Ishikawa (cell line): ENCODE measurements at regions not wholly inside any gene's neighbourhood (a gene's known extent, or its start where the extent isn't known, plus 50 kb on each side); places are given as distances from the start of the nearest gene placed in this dataset.

Source experiments
- CEBPB ChIP-seq: IDR thresholded peaks from 2 replicates; pipeline ENCODE4 v1.6.1; 2012
- CREB1 ChIP-seq: IDR thresholded peaks from 2 replicates; pipeline ENCODE4 v1.6.1; 2012; ENCODE audit warnings: low read depth
- EGR1 ChIP-seq: IDR thresholded peaks from 2 replicates; pipeline ENCODE4 v1.6.1; 2012
- EP300 ChIP-seq: IDR thresholded peaks from 2 replicates; pipeline ENCODE4 v1.6.1; 2012; ENCODE audit warnings: borderline replicate concordance
- FOXM1 ChIP-seq: IDR thresholded peaks from 2 replicates; pipeline ENCODE4 v1.6.1; 2012; ENCODE audit warnings: low read depth, borderline replicate concordance
- NFIC ChIP-seq: IDR thresholded peaks from 2 replicates; pipeline ENCODE4 v1.6.1; 2012
- RAD21 ChIP-seq: IDR thresholded peaks from 2 replicates; pipeline ENCODE4 v1.6.1; 2012; ENCODE audit warnings: low read depth
- TAF1 ChIP-seq: IDR thresholded peaks from 2 replicates; pipeline ENCODE4 v1.6.1; 2012; ENCODE audit warnings: low read depth, mild to moderate bottlenecking
- TCF12 ChIP-seq: IDR thresholded peaks from 2 replicates; pipeline ENCODE4 v1.6.1; 2012; ENCODE audit warnings: low read depth
- TEAD4 ChIP-seq: IDR thresholded peaks from 2 replicates; pipeline ENCODE4 v1.6.1; 2012
- YY1 ChIP-seq: IDR thresholded peaks from 2 replicates; pipeline ENCODE4 v1.6.1; 2012; ENCODE audit warnings: low read depth
- ZBTB7A ChIP-seq: IDR thresholded peaks from 2 replicates; pipeline ENCODE4 v1.6.1; 2012; ENCODE audit warnings: low read depth
- TF ChIP-seq, protein P1 (sequence below): IDR thresholded peaks from 2 replicates; pipeline ENCODE4 v1.6.1; 2012
- TF ChIP-seq, protein P2 (sequence below): IDR thresholded peaks from 2 replicates; pipeline ENCODE4 v1.6.1; 2012
- TF ChIP-seq, protein P3 (sequence below): IDR thresholded peaks from 2 replicates; pipeline ENCODE4 v1.6.1; 2012; ENCODE audit warnings: low read depth, mild to moderate bottlenecking

DNA sequence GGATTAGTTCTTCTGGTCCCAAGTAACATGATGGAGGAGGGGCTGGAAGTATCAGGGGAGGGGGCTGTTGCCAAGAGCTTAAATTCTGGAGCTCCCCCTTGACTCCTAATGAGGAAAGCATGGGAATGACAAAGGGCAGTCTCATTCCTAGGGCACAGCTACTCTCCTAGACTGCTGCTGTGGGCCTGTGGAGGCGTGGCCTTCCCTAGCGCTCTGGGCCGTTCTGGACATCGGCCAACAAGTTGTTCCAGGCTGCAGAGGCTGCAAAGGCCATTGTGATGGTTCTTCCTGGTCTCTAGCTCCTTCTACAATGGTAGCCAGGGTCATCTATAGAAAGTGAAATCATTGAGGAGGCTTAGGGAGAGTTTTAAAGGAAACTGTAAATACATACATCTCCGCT is 916.6 kb downstream of the DIAPH3 start:
- peak; percentile 35; the same call in 1 of the 2 replicates for TF ChIP-seq NFIC
- no peak for TF ChIP-seq CEBPB
- TF ChIP-seq TAF1 = no peak
- TF ChIP-seq ZBTB7A = no peak
- TF ChIP-seq CREB1 = no peak
- no peak for TF ChIP-seq RAD21
- TF ChIP-seq, protein P1, sequence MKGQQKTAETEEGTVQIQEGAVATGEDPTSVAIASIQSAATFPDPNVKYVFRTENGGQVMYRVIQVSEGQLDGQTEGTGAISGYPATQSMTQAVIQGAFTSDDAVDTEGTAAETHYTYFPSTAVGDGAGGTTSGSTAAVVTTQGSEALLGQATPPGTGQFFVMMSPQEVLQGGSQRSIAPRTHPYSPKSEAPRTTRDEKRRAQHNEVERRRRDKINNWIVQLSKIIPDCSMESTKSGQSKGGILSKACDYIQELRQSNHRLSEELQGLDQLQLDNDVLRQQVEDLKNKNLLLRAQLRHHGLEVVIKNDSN = no peak

DNA sequence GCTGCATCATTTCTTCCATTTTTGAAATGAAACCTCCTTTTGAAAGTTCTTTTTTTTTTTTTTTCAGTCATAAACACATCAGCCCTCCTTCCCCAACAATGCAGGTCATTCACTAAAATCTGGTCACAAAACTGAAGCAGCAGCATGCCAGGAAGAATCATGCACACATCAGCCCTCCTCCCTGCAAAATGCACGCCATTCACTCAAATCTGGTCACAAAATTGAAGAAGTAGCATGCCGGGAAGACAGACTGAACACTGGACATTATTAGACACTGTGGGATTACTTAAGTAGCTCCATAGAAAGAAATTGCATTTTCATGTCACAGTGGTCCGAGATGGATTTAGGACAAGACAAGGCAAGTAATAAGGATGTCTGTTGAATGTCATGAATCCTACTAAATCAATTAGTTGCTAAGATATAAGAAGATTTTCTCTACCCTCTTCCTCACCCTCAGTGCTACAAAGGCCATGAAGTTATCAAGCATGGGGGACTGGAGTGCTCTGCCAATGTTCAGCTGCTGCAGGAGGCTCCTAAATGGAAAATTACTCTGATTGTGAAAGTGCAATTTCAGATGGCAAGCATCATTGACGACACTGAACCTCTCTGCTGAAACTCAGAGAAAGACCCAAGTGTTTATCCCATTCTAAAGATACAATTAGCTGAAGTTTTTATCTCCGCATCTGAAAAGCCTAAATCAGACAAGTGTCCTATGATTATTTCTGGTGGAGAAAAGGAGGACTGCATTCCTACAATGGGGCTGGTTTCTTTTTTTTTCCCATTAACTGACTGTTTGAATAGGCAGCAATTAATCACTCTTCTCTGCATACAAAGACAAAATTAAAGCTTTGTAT is 913.2 kb downstream of the DIAPH3 start:
- TF ChIP-seq ZBTB7A (no peak), NFIC (no peak), TAF1 (no peak), FOXM1 (no peak), YY1 (no peak), TCF12 (no peak), CREB1 (no peak), TEAD4 (no peak), RAD21 (no peak)
- TF ChIP-seq, protein P1 = no peak
- TF ChIP-seq, protein P2, sequence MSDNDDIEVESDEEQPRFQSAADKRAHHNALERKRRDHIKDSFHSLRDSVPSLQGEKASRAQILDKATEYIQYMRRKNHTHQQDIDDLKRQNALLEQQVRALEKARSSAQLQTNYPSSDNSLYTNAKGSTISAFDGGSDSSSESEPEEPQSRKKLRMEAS = no peak

DNA sequence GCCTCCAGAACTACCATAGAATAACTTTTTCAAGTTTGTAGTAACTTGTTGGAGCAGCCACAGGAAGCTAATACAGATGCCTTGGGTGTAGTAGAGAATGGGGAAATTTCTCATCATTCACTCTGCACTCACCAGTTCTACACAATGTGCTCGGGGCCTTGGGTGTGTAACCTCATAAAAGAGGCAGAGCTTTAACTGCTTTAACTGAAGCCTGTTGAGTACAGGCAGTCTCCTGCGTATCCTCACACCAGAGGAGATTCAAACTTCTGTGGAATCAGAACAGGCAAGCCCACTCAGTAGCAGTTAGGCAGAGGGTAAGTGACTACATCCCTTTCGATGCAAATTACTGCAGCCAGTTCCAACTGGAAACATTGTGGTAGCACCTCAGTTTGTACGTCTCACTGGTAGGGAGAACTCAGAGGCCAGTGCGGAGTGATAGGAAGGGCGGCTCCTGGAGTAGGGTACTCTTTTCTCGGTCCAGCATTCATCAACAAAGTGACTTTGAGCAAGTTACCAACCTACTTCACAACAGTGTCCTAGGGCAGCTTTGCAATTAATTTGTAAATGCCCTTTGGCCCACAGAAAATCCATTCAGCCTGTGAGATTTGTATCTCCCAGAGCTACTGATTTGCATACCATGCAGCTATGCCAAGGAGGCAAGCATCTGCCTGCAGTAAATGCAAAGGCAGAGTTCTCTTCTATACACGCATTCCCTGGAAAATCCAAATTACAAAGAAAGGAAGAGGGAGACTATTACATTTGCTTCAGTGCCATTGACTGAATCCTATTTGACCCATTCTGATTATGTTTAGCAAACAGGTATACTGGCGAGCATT is 904.3 kb downstream of the DIAPH3 start:
- TF ChIP-seq, protein P1 = no peak
- TF ChIP-seq YY1 (no peak), FOXM1 (no peak), ZBTB7A (no peak), EGR1 (no peak), EP300 (no peak), CEBPB (no peak), RAD21 (no peak), TAF1 (no peak), NFIC (no peak), TCF12 (no peak), TEAD4 (no peak)
- TF ChIP-seq, protein P2 = no peak
- TF ChIP-seq, protein P3, sequence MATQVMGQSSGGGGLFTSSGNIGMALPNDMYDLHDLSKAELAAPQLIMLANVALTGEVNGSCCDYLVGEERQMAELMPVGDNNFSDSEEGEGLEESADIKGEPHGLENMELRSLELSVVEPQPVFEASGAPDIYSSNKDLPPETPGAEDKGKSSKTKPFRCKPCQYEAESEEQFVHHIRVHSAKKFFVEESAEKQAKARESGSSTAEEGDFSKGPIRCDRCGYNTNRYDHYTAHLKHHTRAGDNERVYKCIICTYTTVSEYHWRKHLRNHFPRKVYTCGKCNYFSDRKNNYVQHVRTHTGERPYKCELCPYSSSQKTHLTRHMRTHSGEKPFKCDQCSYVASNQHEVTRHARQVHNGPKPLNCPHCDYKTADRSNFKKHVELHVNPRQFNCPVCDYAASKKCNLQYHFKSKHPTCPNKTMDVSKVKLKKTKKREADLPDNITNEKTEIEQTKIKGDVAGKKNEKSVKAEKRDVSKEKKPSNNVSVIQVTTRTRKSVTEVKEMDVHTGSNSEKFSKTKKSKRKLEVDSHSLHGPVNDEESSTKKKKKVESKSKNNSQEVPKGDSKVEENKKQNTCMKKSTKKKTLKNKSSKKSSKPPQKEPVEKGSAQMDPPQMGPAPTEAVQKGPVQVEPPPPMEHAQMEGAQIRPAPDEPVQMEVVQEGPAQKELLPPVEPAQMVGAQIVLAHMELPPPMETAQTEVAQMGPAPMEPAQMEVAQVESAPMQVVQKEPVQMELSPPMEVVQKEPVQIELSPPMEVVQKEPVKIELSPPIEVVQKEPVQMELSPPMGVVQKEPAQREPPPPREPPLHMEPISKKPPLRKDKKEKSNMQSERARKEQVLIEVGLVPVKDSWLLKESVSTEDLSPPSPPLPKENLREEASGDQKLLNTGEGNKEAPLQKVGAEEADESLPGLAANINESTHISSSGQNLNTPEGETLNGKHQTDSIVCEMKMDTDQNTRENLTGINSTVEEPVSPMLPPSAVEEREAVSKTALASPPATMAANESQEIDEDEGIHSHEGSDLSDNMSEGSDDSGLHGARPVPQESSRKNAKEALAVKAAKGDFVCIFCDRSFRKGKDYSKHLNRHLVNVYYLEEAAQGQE = no peak

DNA sequence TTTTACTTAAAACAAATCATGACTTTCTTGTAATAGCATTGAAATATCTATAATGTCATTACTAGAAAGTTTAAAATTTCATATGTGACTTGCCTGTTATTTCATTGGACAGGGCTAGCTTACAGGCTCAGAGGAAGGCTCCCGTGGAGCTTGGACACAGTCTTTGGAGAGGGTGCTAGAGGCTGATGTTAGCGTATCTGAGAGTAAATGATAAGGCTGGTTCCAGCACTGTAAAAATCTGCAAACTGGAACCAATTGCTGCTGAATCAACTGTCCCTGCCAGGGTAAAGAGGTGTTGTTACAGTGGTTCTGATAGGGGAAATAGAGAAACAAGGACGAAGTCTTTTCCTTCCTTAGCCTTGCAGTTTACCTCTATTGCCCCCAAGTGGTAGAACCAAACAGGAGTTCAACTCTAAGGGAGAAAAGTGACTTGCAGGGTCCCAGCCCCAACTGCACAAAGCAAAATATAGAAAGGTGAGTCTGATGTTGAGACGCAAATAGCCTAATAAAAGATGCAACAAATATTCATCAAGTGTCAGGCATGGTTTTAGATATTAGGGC is 901.7 kb downstream of the DIAPH3 start:
- no peak for TF ChIP-seq FOXM1
- TF ChIP-seq RAD21 = peak; percentile 61
- TF ChIP-seq CEBPB = no peak
- TF ChIP-seq ZBTB7A = no peak

DNA sequence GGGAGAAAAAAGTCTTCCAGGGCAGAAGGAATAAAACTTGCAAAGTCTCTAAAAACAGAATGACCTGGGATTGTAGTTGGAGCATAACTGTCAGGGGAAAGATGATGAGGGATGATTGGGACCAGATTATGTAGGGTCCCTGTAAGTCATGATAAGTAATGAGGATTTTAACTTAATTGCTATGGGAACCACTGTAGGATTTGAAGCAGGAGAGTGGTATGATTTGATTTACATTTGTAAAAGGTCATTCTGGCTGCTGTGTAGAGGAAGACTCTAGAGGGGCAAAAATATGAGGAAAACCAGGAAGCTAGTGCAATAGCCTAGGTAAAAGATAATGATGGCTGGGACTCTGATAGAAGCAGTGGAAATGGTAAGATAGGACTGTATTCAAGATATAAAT is 900.2 kb downstream of the DIAPH3 start:
- TF ChIP-seq, protein P2 = no peak
- no peak for TF ChIP-seq FOXM1

DNA sequence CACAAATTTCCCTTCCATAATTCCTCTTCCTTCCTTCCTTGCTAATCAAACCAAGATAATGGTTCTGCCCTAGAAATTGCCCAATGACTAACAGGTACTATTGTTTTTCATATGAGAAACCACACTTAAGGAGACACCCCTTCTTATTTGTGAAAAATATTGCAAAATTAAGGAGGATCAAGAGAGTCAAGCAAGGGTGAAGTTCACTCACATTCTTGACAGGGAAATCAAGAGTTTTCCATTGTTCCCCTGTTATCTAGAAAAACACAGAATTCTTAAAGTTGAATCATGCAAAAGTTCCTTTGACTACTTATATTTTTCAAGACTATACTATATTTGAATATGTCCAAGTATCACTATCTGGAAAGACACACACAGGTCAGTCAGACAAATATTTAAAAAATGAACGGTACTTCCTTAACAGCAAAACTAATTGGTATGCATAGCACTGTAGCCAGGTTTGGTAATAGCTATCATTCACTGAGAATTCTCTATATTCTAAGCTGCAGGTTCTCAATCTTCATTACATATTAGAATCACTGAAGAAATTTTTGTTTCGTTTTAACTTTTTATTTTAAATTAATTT is 897.2 kb downstream of the DIAPH3 start:
- TF ChIP-seq, protein P1 = no peak
- TF ChIP-seq, protein P3 = no peak
- TF ChIP-seq FOXM1 = no peak
- no peak for TF ChIP-seq TAF1
- TF ChIP-seq RAD21 = no peak
- TF ChIP-seq, protein P2 = no peak
- no peak for TF ChIP-seq EP300
- no peak for TF ChIP-seq TCF12
- no peak for TF ChIP-seq EGR1
- no peak for TF ChIP-seq CREB1
- TF ChIP-seq ZBTB7A = no peak
- no peak for TF ChIP-seq YY1
- no peak for TF ChIP-seq NFIC
